ENCODE measurements at regions not wholly inside any gene's neighbourhood (a gene's known extent, or its start where the extent isn't known, plus 50 kb on each side); places are given as distances from the start of the nearest gene placed in this dataset.

GRCh38 chrX:22533898-22534297 is 261.2 kb downstream of the CBLL2 start:
- Histone ChIP-seq H3K23ac (ENCODE audit: insufficient read length, low read depth, low read length) (no peak overlapping the region), H3K27ac (ENCODE audit: insufficient read length, low read depth, low read length) (no peak overlapping the region), H4K8ac (replicated peaks; ENCODE audit: insufficient read length, low read depth, low read length) (no peak overlapping the region), H4K20me1 (ENCODE audit: control insufficient read depth, insufficient read depth, insufficient read length) (no peaks in the 10 kb centered on the region), H3K23me2 (ENCODE audit: insufficient read length, low read depth, low read length, poor library complexity, severe bottlenecking) (no peaks in the 10 kb centered on the region), H3K9me3 (ENCODE audit: control insufficient read depth, low read depth, low read length) (no peaks in the 10 kb centered on the region), H2BK120ac (ENCODE audit: low read depth, low read length, poor library complexity, severe bottlenecking) (no peak overlapping the region), H3T11ph (ENCODE audit: low read length) (no peak overlapping the region), H3K79me2 (ENCODE audit: insufficient read depth, low read length) (no peaks in the 10 kb centered on the region), H3K27me3 (ENCODE audit: insufficient read depth, low read length) (no peaks in the 10 kb centered on the region), H2AK5ac (ENCODE audit: insufficient read length, low read length) (no peak overlapping the region), H4K91ac (ENCODE audit: insufficient read length, low read depth, low read length) (no peak overlapping the region), H4K5ac (ENCODE audit: insufficient read length, low read depth, low read length) (no peak overlapping the region), H3K14ac (ENCODE audit: insufficient read depth, low read length) (no peak overlapping the region), H3K18ac (ENCODE audit: insufficient read length, low read depth, low read length) (no peak overlapping the region), H2BK5ac (ENCODE audit: insufficient read length, low read length) (no peak overlapping the region), H3K4ac (ENCODE audit: low read depth, low read length) (no peak overlapping the region), H3K9ac (ENCODE audit: extremely low read depth, insufficient read length, low read length) (no peak overlapping the region), H3K4me2 (ENCODE audit: insufficient read depth, insufficient read length, low read length) (no peak overlapping the region), H2BK20ac (ENCODE audit: low read depth, low read length, poor library complexity, severe bottlenecking) (no peak overlapping the region), H3K4me1 (ENCODE audit: insufficient read depth, low read length) (no peaks in the 10 kb centered on the region), H2AFZ (ENCODE audit: low read length) (no peak overlapping the region), H2BK12ac (ENCODE audit: insufficient read length, low read depth, low read length) (no peak overlapping the region), H3K79me1 (ENCODE audit: insufficient read depth, low read depth, low read length, poor library complexity, severe bottlenecking) (no peaks in the 10 kb centered on the region), H3K56ac (ENCODE audit: insufficient read length, low read depth, low read length) (no peak overlapping the region), H2BK15ac (ENCODE audit: low read depth, low read length) (no peak overlapping the region)
- peaks cover 9 to 25% of the 10 kb centered on the region in 2 experiments for H3K9me3 Mint-ChIP-seq
- H3K4me1 Mint-ChIP-seq = peaks cover 14 to 19% of the 10 kb centered on the region in 2 experiments
- no peaks in the 10 kb centered on the region for H3K27me3 Mint-ChIP-seq (ENCODE audit: low read depth)
- TF ChIP-seq CTCF (conservative IDR thresholded peaks at IDR 0.05) = peak; percentile 57; the same call in 2 of the 3 replicates
- no peak for DNase-seq
- WGBS (ENCODE audit: extremely low coverage, insufficient read length, low lambda C conversion rate) = no CpG with 5 or more reads among the region's 5 CpGs
- H3K4me3 Mint-ChIP-seq = no peak overlapping the region
- no peaks in the 10 kb centered on the region for H3K36me3 Mint-ChIP-seq (ENCODE audit: insufficient read depth in 1 of 3, low read depth in 3 of 3)
- no peak overlapping the region for H3K27ac Mint-ChIP-seq
